Neuron (in vitro differentiated cells): ENCODE measurements at regions not wholly inside any gene's neighbourhood (a gene's known extent, or its start where the extent isn't known, plus 50 kb on each side); places are given as distances from the start of the nearest gene placed in this dataset.

Source experiments
- H2AFZ ChIP-seq: one replicate; pipeline ENCODE4 v1.6.1; 2013; ENCODE audit warnings: low read depth, mild to moderate bottlenecking, inconsistent platforms, low read length, moderate library complexity
- H3K27me3 ChIP-seq: one replicate; pipeline ENCODE4 v1.6.1; 2013; ENCODE audit warnings: low read length; ENCODE audit not compliant: insufficient read depth
- H3K36me3 ChIP-seq: one replicate; pipeline ENCODE4 v1.6.1; 2013; ENCODE audit warnings: low read length; ENCODE audit not compliant: insufficient read depth
- H3K4me1 ChIP-seq: one replicate; pipeline ENCODE4 v1.6.1; 2013; ENCODE audit warnings: low read length; ENCODE audit not compliant: insufficient read depth
- H3K4me3 ChIP-seq: 2 replicates; pipeline ENCODE4 v1.5.1; 2013; ENCODE audit warnings: mild to moderate bottlenecking, low read length, moderate library complexity
- H3K9me3 ChIP-seq: one replicate; pipeline ENCODE4 v1.6.1; 2013; ENCODE audit warnings: low read length

DNA sequence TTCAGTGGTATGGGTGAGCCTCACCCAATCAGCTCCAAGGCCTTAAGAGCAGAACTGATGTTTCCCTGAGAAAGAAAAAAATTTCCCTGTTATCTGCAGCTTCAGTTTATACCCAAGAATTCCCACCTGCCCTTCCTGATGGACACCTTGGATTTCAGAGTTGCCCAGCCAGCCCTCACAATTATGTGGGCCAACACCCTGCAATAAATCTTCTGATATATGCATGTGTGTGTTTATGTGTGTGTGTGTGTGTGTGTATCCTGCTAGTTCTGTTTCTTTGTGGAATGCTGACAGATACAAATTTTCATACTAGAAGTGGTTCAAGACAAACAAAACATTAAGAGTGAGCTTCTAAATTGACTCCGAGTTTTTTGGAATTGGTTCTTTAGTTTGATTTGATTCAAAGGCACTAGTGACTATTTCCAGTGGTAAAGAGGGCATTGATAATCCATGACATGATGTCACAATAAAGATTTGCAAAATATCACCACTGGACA is 246.6 kb upstream of the BTBD3 start:
- Histone ChIP-seq H3K4me3 (no peak overlapping the region), H3K4me1 (no peaks in the 10 kb centered on the region), H3K9me3 (no peaks in the 10 kb centered on the region), H3K36me3 (no peaks in the 10 kb centered on the region), H3K27me3 (no peaks in the 10 kb centered on the region), H2AFZ (no peak overlapping the region)

DNA sequence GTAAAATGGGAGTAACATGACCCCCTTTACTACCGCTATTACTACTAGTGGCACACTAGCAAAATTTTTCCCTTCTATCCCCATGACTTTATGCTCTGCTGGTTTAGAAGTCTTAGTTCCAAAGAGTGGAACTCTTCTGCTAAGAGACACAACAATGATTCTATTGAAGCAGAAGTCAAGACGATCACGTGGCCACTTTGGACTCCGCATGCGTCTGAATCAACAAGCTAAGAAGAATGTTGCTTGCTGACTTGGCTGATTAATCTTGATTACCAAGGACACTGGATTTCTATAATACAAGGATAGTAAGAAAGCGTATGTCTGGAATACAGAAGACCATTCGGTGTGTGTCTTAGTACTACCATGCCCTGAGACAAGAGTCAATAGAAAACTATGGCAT is 244.7 kb upstream of the BTBD3 start:
- H3K4me1 ChIP-seq: no peaks in the 10 kb centered on the region
- no peaks in the 10 kb centered on the region for H3K27me3 ChIP-seq
- H2AFZ ChIP-seq: no peak overlapping the region
- H3K36me3 ChIP-seq: no peaks in the 10 kb centered on the region
- H3K9me3 ChIP-seq: no peaks in the 10 kb centered on the region
- no peak overlapping the region for H3K4me3 ChIP-seq

GRCh38 chr20:11675920-11676629 is 241.6 kb upstream of the BTBD3 start:
- no peaks in the 10 kb centered on the region for H3K36me3 ChIP-seq
- H3K4me1 ChIP-seq: no peaks in the 10 kb centered on the region
- H2AFZ ChIP-seq: no peak overlapping the region
- H3K27me3 ChIP-seq: no peaks in the 10 kb centered on the region
- H3K9me3 ChIP-seq: no peaks in the 10 kb centered on the region
- no peak overlapping the region for H3K4me3 ChIP-seq

- Histone ChIP-seq H3K4me3 (no peak overlapping the region), H3K4me1 (no peaks in the 10 kb centered on the region), H3K27me3 (no peaks in the 10 kb centered on the region), H3K9me3 (no peaks in the 10 kb centered on the region), H3K36me3 (no peaks in the 10 kb centered on the region), H2AFZ (no peak overlapping the region)
Measured at GRCh38 chr20:11676630-11677287, 240.9 kb upstream of the BTBD3 start.

DNA sequence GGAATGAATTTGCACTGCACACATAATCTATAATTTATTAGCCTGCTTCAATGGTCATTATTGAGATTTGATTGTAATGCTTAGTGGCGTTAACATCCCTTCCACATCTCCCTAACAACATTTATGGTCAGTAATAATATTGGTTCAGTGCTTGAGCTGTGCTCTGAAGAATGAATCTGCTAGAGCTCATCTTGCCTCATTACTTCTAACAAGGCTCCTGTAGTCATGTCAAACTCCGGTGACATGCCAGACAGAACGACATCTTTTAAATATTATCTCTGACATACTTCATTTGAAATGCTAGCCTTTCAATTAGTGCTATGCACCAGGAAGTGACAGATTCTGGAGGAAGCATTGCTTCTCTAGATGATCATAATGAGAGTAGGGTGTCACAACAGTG is 240.3 kb upstream of the BTBD3 start:
- Histone ChIP-seq H3K36me3 (no peaks in the 10 kb centered on the region), H3K27me3 (no peaks in the 10 kb centered on the region), H3K4me1 (no peaks in the 10 kb centered on the region), H3K9me3 (no peaks in the 10 kb centered on the region), H3K4me3 (no peak overlapping the region), H2AFZ (no peak overlapping the region)

DNA sequence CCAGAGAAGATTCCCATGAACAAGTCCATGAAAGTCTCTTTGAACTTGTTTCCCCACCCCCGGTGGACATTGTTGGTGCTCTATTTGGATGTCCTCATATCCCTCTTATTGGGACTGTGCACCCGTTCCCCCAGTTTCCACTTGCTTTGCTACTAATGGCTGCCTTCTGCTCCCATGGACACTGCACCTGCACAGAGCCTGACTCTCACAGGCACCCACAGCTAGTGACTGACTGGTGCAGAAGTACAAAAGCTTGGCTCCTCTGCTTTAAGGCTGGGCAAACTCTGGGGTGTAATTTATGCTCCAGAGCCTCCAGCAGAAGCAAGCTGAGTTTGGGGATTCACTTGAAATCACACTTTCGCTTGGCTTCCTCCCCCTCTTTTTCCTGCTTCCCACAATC is 239.9 kb upstream of the BTBD3 start:
- no peak overlapping the region for H3K4me3 ChIP-seq
- no peaks in the 10 kb centered on the region for H3K27me3 ChIP-seq
- H3K9me3 ChIP-seq: no peaks in the 10 kb centered on the region
- no peak overlapping the region for H2AFZ ChIP-seq
- no peaks in the 10 kb centered on the region for H3K36me3 ChIP-seq
- no peaks in the 10 kb centered on the region for H3K4me1 ChIP-seq

DNA sequence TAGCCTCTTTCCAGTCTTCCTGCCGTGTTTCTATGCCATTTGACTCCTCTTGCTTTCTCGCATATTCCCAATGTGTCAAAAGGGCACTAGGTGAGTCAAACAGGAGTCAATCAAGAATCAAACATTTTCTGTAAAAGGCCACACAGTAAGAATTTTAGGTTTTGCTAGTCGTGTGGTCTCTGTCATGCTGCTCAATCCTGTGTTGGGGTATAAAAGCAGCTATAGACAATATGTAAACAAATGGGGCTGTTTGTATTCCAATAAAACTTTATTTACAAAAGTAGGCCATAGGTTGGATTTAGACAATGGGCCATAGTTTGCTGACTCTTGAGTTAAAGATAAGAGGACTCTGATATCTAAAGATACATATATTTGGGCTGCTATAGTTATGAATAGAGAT is 235.4 kb upstream of the BTBD3 start:
- Histone ChIP-seq H3K4me3 (no peak overlapping the region), H3K4me1 (peaks cover 6% of the 10 kb centered on the region), H2AFZ (no peak overlapping the region), H3K9me3 (no peaks in the 10 kb centered on the region), H3K36me3 (no peaks in the 10 kb centered on the region), H3K27me3 (peaks cover 15% of the 10 kb centered on the region)

DNA sequence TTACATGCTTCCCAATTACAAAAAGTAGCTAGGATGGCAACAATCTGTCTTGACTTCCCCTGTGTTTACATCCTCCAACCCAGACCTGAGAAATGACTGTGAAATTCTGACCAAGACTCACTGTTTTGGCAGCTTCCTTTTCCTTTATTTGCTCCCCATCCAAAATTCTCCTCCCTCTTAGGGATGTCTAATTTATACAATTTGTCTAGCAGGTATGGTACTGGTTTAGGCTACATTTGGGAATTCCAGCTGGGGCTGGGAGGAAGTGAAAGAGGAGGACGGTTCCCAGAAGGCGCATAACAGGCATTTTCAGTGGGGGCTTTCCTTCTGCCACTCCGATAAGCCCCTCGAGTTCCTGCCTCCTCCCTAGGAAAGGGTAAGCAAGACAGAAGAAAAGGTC is 231.5 kb upstream of the BTBD3 start:
- H3K4me3 ChIP-seq: no peak overlapping the region
- peaks cover 22% of the 10 kb centered on the region for H3K27me3 ChIP-seq
- H2AFZ ChIP-seq: no peak overlapping the region

DNA sequence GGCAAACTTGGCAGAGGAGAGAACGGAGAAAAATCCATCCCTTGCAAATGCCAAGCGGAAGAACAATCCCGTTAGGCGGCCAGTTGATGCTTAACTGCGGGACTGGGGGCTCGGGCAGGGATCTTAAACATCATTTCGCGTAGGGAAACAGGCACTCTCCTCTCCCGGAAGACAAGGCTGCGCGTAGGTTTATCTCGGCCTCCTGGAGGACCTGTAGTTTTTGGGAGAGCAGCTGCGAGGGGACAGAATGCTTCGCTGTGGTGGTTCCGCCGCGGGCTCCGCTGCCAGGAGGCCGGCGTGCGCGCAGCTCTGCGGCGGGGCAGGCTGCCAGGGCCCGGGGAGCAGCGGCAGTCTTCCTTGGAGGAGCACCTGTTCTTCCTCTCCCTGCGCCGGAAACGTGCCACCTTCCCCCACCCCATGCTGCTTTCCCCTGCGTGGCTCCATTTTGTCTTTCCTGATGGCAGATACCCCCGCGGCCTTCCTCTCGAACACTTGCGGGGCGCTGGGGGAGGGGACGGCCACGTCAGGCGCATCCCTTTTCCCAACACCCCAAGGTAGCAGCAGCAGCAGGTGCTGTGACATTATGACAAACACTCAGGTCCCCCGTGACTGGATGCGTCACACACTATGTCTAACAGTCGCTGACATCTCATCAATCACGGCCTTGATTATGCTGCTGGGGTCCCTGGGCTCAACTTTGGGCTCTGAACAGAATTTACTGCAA is 230.7 kb upstream of the BTBD3 start:
- H3K9me3 ChIP-seq: no peaks in the 10 kb centered on the region
- H3K4me1 ChIP-seq: peaks cover 6% of the 10 kb centered on the region
- peak overlapping the region; percentile 15 for H3K4me3 ChIP-seq
- H3K36me3 ChIP-seq: no peaks in the 10 kb centered on the region
- peaks cover 22% of the 10 kb centered on the region for H3K27me3 ChIP-seq
- peak overlapping the region; percentile 57 for H2AFZ ChIP-seq

More for the DNA sequence above, 231.5 kb upstream of the BTBD3 start:
- Histone ChIP-seq H3K36me3 (no peaks in the 10 kb centered on the region), H3K9me3 (no peaks in the 10 kb centered on the region), H3K4me1 (peaks cover 6% of the 10 kb centered on the region)

- no peaks in the 10 kb centered on the region for H3K36me3 ChIP-seq
- no peak overlapping the region for H3K4me3 ChIP-seq
- H2AFZ ChIP-seq: peak overlapping the region; percentile 57
- H3K4me1 ChIP-seq: peaks cover 6% of the 10 kb centered on the region
- no peaks in the 10 kb centered on the region for H3K9me3 ChIP-seq
- peaks cover 22% of the 10 kb centered on the region for H3K27me3 ChIP-seq
Measured at GRCh38 chr20:11687546-11688292, 230.0 kb upstream of the BTBD3 start.

DNA sequence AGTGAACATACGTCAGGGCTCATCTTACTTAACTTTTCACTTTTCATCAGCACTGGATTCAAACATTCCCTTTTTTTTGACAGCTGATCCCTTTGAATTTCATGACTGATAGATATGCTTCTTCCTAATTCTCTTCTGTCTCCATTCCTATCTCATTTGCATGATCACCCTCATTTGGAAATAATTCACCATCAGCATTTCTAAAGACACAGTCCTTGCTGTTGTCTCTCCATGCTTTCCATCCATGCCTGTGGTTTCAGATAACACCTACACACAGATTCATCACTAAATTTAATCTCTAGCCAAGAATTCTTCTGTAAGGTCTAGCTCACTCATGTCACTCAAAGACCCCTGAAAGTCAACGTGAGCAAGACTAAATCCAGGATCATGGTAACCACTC is 228.4 kb upstream of the BTBD3 start:
- Histone ChIP-seq H3K36me3 (no peaks in the 10 kb centered on the region), H3K4me1 (peaks cover 6% of the 10 kb centered on the region), H3K4me3 (no peak overlapping the region), H2AFZ (no peak overlapping the region), H3K9me3 (no peaks in the 10 kb centered on the region), H3K27me3 (peaks cover 22% of the 10 kb centered on the region)

GRCh38 chr20:11691766-11692165 is 225.9 kb upstream of the BTBD3 start:
- H3K36me3 ChIP-seq: no peaks in the 10 kb centered on the region
- H3K9me3 ChIP-seq: no peaks in the 10 kb centered on the region
- H3K4me3 ChIP-seq: no peak overlapping the region
- H3K27me3 ChIP-seq: peaks cover 13% of the 10 kb centered on the region
- H2AFZ ChIP-seq: no peak overlapping the region
- peaks cover 2% of the 10 kb centered on the region for H3K4me1 ChIP-seq

DNA sequence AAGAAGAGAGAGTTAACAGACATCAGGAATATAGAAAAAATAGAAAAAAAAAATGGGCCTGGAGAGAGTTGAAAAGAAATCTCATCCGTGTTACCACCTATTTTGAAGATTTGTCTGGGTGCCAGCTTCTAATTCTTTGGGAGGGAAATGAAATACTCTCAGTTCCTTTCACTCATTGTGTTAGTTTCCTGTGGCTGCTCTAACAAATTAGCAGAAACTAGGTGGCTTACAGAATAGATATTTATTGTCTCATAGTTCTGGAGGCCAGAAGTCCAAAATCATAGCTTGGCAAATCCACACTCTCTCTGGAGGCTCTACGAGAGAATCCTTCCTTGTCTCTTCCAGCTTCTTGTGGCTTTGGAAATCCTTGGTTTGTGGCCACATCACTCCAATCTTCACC is 225.1 kb upstream of the BTBD3 start:
- no peaks in the 10 kb centered on the region for H3K36me3 ChIP-seq
- H3K4me3 ChIP-seq: no peak overlapping the region
- no peaks in the 10 kb centered on the region for H3K9me3 ChIP-seq
- no peak overlapping the region for H2AFZ ChIP-seq
- no peaks in the 10 kb centered on the region for H3K4me1 ChIP-seq
- H3K27me3 ChIP-seq: peaks cover 5% of the 10 kb centered on the region
